ENCODE measurements at regions not wholly inside any gene's neighbourhood (a gene's known extent, or its start where the extent isn't known, plus 50 kb on each side); places are given as distances from the start of the nearest gene placed in this dataset.

DNA sequence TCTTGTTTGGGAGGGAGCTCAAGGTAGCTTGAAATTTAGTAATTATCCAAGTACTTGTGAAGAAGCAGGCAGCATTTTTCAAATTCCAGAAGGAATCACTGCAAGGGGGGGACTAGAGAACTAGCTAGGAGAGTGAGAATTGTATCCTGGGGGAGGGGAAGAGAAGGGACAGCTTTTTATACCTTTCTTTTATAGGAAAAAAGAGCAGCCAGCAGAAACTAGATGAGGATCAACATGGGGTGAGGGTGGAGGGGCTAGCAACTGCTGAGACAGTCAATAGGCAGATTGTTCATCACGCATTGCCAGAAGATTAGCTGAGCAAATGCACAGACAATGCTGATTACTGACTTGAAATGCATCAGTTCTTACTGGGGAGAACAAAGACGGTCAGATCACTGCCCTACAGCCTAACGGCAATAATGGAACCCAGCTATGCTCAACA is 514.3 kb upstream of the CITED2 start:
- H3K27ac ChIP-seq = no peak overlapping the region
- TF ChIP-seq, protein P1, sequence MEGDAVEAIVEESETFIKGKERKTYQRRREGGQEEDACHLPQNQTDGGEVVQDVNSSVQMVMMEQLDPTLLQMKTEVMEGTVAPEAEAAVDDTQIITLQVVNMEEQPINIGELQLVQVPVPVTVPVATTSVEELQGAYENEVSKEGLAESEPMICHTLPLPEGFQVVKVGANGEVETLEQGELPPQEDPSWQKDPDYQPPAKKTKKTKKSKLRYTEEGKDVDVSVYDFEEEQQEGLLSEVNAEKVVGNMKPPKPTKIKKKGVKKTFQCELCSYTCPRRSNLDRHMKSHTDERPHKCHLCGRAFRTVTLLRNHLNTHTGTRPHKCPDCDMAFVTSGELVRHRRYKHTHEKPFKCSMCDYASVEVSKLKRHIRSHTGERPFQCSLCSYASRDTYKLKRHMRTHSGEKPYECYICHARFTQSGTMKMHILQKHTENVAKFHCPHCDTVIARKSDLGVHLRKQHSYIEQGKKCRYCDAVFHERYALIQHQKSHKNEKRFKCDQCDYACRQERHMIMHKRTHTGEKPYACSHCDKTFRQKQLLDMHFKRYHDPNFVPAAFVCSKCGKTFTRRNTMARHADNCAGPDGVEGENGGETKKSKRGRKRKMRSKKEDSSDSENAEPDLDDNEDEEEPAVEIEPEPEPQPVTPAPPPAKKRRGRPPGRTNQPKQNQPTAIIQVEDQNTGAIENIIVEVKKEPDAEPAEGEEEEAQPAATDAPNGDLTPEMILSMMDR (IDR thresholded peaks at IDR 0.05) = no peak
- TF ChIP-seq ZFX (IDR thresholded peaks at IDR 0.05; ENCODE audit: borderline replicate concordance) = no peak

DNA sequence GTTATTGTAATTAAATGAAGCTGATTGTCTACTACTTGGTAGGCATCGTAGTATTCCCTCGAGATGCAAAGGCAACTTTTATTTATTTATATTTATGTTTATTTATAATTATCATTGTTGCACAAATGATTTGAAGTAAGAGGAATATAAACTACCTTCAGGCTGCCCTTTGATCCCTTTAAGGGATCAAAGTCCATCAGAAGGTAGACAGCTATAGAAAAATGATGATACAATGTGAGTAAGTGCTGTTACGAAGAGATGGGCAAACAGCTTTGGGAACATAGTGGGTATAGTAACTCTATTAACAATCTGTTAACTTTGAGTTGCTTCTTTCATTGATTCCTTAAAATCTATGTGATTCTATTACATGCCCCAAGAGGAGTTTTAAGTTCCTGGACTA is 512.8 kb upstream of the CITED2 start:
- no peak for TF ChIP-seq ZFX (IDR thresholded peaks at IDR 0.05; ENCODE audit: borderline replicate concordance)
- TF ChIP-seq, protein P1 (IDR thresholded peaks at IDR 0.05) = no peak
- H3K27ac ChIP-seq = no peak overlapping the region

DNA sequence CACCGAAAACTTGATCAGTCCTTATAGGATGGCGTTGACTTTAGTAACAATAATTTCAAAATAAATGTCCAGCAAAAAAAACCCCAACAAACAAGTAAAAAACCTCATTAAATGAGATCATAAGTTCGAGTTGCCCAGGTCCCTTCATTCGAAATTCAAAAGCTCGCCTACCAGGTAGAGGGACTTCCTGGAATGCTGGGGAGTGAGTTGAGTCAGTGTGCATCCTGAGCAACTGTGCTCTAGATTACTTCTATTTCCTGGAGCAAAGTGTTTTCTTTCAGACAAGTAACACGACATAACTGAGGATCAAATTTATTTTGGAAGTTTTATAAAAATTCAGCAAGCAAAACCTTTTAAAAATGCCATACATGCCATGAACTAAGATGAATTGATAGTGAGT is 511.9 kb upstream of the CITED2 start:
- no peak overlapping the region for H3K27ac ChIP-seq

DNA sequence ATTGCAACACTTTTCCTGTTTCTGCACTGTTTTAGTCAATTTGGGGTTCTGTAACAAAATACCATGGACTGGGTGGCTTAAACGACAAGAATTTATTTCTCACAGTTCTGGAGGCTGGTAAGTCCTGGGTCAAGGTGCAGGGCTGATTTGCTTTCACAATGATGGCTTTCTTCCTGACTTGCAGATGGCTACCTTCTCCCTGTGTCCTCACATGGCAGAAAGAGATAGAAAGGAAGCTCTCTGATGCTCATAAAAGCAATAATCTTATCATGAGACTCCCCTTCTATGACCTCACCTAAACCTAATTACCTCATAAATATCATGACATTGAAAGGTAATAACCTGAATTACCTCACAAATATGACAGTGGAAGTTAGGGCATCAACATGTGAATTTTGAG is 511.5 kb upstream of the CITED2 start:
- no peak overlapping the region for H3K27ac ChIP-seq
- no peak for TF ChIP-seq ZFX (IDR thresholded peaks at IDR 0.05; ENCODE audit: borderline replicate concordance)
- TF ChIP-seq, protein P1 (IDR thresholded peaks at IDR 0.05) = no peak

More for the DNA sequence above, 511.9 kb upstream of the CITED2 start:
- TF ChIP-seq, protein P1 (IDR thresholded peaks at IDR 0.05) = no peak
- TF ChIP-seq ZFX (IDR thresholded peaks at IDR 0.05; ENCODE audit: borderline replicate concordance) = no peak

DNA sequence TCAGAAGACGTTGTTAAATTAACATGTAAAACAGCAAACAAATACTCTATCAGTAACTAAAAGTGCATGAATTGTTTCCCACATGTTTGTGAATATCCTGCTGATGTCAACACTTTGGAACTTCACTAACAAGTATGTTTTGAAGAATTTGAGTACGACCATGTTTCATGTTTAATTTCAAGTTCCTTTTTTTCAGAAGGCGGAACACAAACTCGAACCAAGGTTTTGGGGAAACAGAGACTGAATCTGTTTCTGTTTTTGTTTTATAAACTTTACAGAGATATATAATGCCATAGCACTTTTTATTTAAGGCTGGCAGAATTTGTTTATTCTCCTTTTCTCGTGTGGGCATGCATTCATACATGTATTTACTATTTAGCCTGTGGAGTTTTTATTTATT is 509.3 kb upstream of the CITED2 start:
- TF ChIP-seq, protein P1 (IDR thresholded peaks at IDR 0.05) = no peak
- TF ChIP-seq ZFX (IDR thresholded peaks at IDR 0.05; ENCODE audit: borderline replicate concordance) = no peak
- H3K27ac ChIP-seq = no peak overlapping the region

DNA sequence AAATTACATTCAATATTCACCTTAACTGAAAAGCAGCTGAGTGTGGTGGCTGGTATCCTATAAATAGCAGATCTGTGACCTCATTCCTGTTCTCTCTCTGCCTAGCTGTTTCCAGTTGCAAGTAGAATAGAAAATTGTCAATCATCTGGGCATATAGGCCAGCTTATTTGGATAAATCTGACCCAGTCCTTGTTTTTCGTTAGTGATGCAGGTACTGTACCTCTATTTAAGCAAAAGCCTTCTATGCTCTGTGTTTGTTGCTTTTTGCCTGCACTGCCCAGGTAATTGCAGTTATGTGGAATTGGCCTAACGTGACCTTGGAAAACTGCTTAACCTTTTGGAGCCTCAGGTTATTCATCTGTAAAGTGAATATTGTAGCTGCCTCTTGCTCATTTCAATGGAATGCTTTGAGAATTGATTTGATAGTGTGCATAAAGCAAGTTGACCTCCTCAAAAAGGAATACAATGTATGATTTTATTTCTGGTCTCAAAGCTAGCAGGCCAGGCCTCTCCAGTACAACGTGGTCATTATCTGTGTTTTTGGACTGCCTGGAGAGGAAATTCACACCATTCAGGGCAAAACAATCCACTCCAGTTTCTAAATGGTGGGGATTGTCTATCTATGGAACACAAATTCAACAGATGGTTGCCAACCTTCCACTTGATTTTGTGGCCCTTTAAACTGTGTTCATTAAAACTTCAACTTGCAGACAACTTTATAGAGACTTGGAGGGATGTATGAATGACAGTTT is 508.7 kb upstream of the CITED2 start:
- H3K27ac ChIP-seq = peak overlapping the region; percentile 29; the same call in 1 of the 2 replicates
- TF ChIP-seq ZFX (IDR thresholded peaks at IDR 0.05; ENCODE audit: borderline replicate concordance) = no peak
- TF ChIP-seq, protein P1 (IDR thresholded peaks at IDR 0.05) = no peak

DNA sequence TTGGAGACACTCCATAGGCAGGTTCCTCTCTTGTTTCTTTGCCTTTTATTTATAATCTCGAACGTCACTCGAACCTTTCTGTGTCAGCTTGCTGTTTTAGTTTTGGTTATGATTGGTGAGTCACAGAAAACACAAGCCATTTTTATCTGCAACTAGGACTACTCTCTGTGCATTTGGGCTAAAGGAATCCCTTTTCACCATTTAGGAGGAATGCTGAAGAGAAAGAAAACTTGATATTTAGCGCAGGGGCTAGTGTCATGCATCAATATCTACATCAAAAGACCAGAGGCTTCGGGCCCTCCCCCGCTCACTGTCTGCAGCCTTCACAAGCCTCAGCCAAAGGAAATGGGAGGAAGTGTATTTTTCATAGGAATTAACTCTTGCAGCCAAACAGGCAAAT is 507.8 kb upstream of the CITED2 start:
- peak overlapping the region; percentile 29; the same call in 1 of the 2 replicates for H3K27ac ChIP-seq
- no peak for TF ChIP-seq ZFX (IDR thresholded peaks at IDR 0.05; ENCODE audit: borderline replicate concordance)
- TF ChIP-seq, protein P1 (IDR thresholded peaks at IDR 0.05) = no peak
